ENCODE measurements at regions not wholly inside any gene's neighbourhood (a gene's known extent, or its start where the extent isn't known, plus 50 kb on each side); places are given as distances from the start of the nearest gene placed in this dataset.

- TF ChIP-seq CTCF (conservative IDR thresholded peaks at IDR 0.05; ENCODE audit: low read length), result no peak
- no peak for TF ChIP-seq EZH2phosphoT487 (IDR thresholded peaks at IDR 0.05; ENCODE audit: borderline replicate concordance)
Measured at GRCh38 chr7:53624356-53624755, 588.9 kb downstream of the POM121L12 start.

Measured in Loucy (cell line).